IMR-90 (cell line): ENCODE measurements at regions not wholly inside any gene's neighbourhood (a gene's known extent, or its start where the extent isn't known, plus 50 kb on each side); places are given as distances from the start of the nearest gene placed in this dataset.

ENCODE experiments used
- ATAC-seq: fragments of 200-7000 bp; cut with Tn5 transposase; 2 replicates; pipeline ENCODE4 v1.9.1; 2020; ENCODE audit warnings: low read depth, mild to moderate bottlenecking, moderate library complexity
- BruUV-seq: library from RNA; stranded (reverse); fragments of 400-500 nt; replicated peaks from 2 replicates; lab custom pipeline; 2021; lab: Mats Ljungman, UMichigan
- CTCF ChIA-PET: fragments of 300-600 bp; formaldehyde crosslinking; extraction: SDS; loops from one replicate; lab custom pipeline; 2021; ENCODE audit warnings: antibody characterized with exemption; lab: Yijun Ruan, JAX
- POLR2A ChIA-PET: fragments of 300-600 bp; sonication (Branson Sonifier 250); formaldehyde crosslinking; loops from one replicate; lab custom pipeline; 2022; ENCODE audit warnings: antibody characterized with exemption; ENCODE audit not compliant: unreplicated experiment; lab: Charles Lee
- DNase-seq: peaks from one replicate; pipeline ENCODE4 v3.0.0; 2013
- H2AFZ ChIP-seq: replicated peaks from 2 replicates; pipeline ENCODE3; 2013; ENCODE audit warnings: low read length, mild to moderate bottlenecking; ENCODE audit not compliant: poor library complexity
- H2AK5ac ChIP-seq: 2 replicates; pipeline ENCODE4 v1.6.1; 2013; ENCODE audit warnings: low read depth, low read length, inconsistent platforms
- H2AK9ac ChIP-seq: replicated peaks from 2 replicates; pipeline ENCODE3; 2013; ENCODE audit warnings: mild to moderate bottlenecking, low read depth, low read length, moderate library complexity; ENCODE audit not compliant: poor library complexity
- H2BK120ac ChIP-seq: 2 replicates; pipeline ENCODE4 v1.6.1; 2013; ENCODE audit warnings: low read depth, low read length, inconsistent platforms
- H2BK15ac ChIP-seq: 3 replicates; pipeline ENCODE4 v1.6.1; 2013; ENCODE audit warnings: low read depth, low read length, inconsistent platforms
- H2BK20ac ChIP-seq: 2 replicates; pipeline ENCODE4 v1.6.1; 2013; ENCODE audit warnings: low read depth, mild to moderate bottlenecking, inconsistent platforms, low read length, moderate library complexity
- H2BK5ac ChIP-seq: 2 replicates; pipeline ENCODE4 v1.6.1; 2013; ENCODE audit warnings: mild to moderate bottlenecking, low read depth, low read length, inconsistent platforms; ENCODE audit not compliant: poor library complexity, severe bottlenecking
- H3K14ac ChIP-seq: replicated peaks from 2 replicates; pipeline ENCODE4 v1.6.1; 2013; ENCODE audit warnings: low read depth, low read length, inconsistent platforms
- H3K18ac ChIP-seq: 2 replicates; pipeline ENCODE4 v1.6.1; 2013; ENCODE audit warnings: low read depth, low read length, control low read depth
- H3K23ac ChIP-seq: 2 replicates; pipeline ENCODE4 v1.6.1; 2013; ENCODE audit warnings: low read depth, low read length, inconsistent platforms
- H3K27ac ChIP-seq: 2 replicates; pipeline ENCODE4 v1.5.1; 2013; ENCODE audit warnings: mild to moderate bottlenecking, control low read depth, low read length; ENCODE audit not compliant: insufficient read depth
- H3K27me3 ChIP-seq: 2 replicates; pipeline ENCODE4 v1.6.1; 2013; ENCODE audit warnings: low read length; ENCODE audit not compliant: control insufficient read depth, insufficient read depth
- H3K36me3 ChIP-seq: 2 replicates; pipeline ENCODE4 v1.6.1; 2013; ENCODE audit warnings: low read length, mixed read lengths; ENCODE audit not compliant: control insufficient read depth, insufficient read depth
- H3K4ac ChIP-seq: 2 replicates; pipeline ENCODE4 v1.6.1; 2013; ENCODE audit warnings: low read depth, low read length, inconsistent platforms
- H3K4me1 ChIP-seq: 2 replicates; pipeline ENCODE4 v1.6.1; 2013; ENCODE audit warnings: low read length, mixed read lengths; ENCODE audit not compliant: control insufficient read depth, insufficient read depth
- H3K4me2 ChIP-seq: 2 replicates; pipeline ENCODE4 v1.6.1; 2013; ENCODE audit warnings: low read depth, mild to moderate bottlenecking, control low read depth, low read length, moderate library complexity
- H3K4me3 ChIP-seq: 2 replicates; pipeline ENCODE4 v1.5.1; 2013; ENCODE audit warnings: low read depth, mild to moderate bottlenecking, control low read depth, low read length, moderate library complexity; ENCODE audit not compliant: insufficient read depth
- H3K56ac ChIP-seq: 2 replicates; pipeline ENCODE4 v1.6.1; 2013; ENCODE audit warnings: low read length, inconsistent platforms; ENCODE audit not compliant: insufficient read depth; ENCODE audit errors: extremely low read depth
- H3K79me1 ChIP-seq, 2 experiments: 2 replicates each; pipeline ENCODE4 v1.6.1; 2013; ENCODE audit warnings: low read length in 2 of 2, inconsistent platforms in 1 of 2, low read depth in 1 of 2
- H3K9ac ChIP-seq: 2 replicates; pipeline ENCODE4 v1.6.1; 2013; ENCODE audit warnings: low read depth, low read length, control low read depth
- H3K9me1 ChIP-seq: 2 replicates; pipeline ENCODE4 v1.6.1; 2013; ENCODE audit warnings: low read length, inconsistent platforms; ENCODE audit not compliant: insufficient read depth
- H3K9me3 ChIP-seq: 2 replicates; pipeline ENCODE4 v1.6.1; 2013; ENCODE audit warnings: low read length; ENCODE audit not compliant: control insufficient read depth, insufficient read depth
- H4K20me1 ChIP-seq: 2 replicates; pipeline ENCODE4 v1.6.1; 2013; ENCODE audit warnings: low read length, inconsistent platforms; ENCODE audit not compliant: insufficient read depth
- H4K5ac ChIP-seq: 2 replicates; pipeline ENCODE4 v1.6.1; 2013; ENCODE audit warnings: mild to moderate bottlenecking, low read depth, low read length, control low read depth
- H4K8ac ChIP-seq, 2 experiments: 2 replicates each; pipeline ENCODE4 v1.6.1; 2013; ENCODE audit warnings: low read depth in 2 of 2, low read length in 2 of 2, control low read depth in 1 of 2, inconsistent platforms in 1 of 2
- H4K91ac ChIP-seq: 2 replicates; pipeline ENCODE4 v1.6.1; 2013; ENCODE audit warnings: low read depth, low read length, inconsistent platforms; ENCODE audit not compliant: insufficient read depth
- ELK1 ChIP-seq: fragments of 150-350 bp; IDR thresholded peaks from 2 replicates; pipeline ENCODE4 v1.6.1; 2016; ENCODE audit warnings: low read depth, mild to moderate bottlenecking, low read length, moderate library complexity, borderline replicate concordance
- FOS ChIP-seq: fragments of 150-350 bp; IDR thresholded peaks from 2 replicates; pipeline ENCODE4 v1.6.1; 2016; ENCODE audit warnings: low read depth, low read length
- RAD21 ChIP-seq: IDR thresholded peaks from 2 replicates; pipeline ENCODE4 v1.6.1; 2012; ENCODE audit warnings: low read length, improper control_type of control experiment
- RFX5 ChIP-seq: IDR thresholded peaks from 2 replicates; pipeline ENCODE4 v1.8.0; 2012; ENCODE audit warnings: low read depth, mild to moderate bottlenecking, low read length, moderate library complexity
- SMC3 ChIP-seq: fragments of 150-350 bp; IDR thresholded peaks from 2 replicates; pipeline ENCODE4 v1.6.1; 2016; ENCODE audit warnings: low read depth, mild to moderate bottlenecking, antibody characterized with exemption, low read length, moderate library complexity
- WGBS, 2 experiments: methylation state at CpG; one replicate each; pipeline versions ENCODE4 v1.1.5 to v1.1.7; 2013; ENCODE audit warnings: missing lambda C conversion rate in 2 of 2; ENCODE audit not compliant: insufficient read length in 1 of 2; ENCODE audit errors: extremely low coverage in 2 of 2; 5-methylcytosine and 5-hydroxymethylcytosine counted together
- dilution Hi-C: fragments of 300-500 bp; cut with HindIII; formaldehyde crosslinking; loops from one replicate; pipeline ENCODE4 v1.14.3; 2018; ENCODE audit warnings: low sequenced_read_pairs; ENCODE audit not compliant: unreplicated experiment
- in situ Hi-C: fragments of 300-500 bp; cut with MboI; formaldehyde crosslinking; loops from 3 replicates; pipeline ENCODE4 v1.14.3; 2019; ENCODE audit warnings: low sequenced_read_pairs, inconsistent platforms, mixed read lengths
- intact Hi-C: fragments of 100-400 bp; cut with micrococcal nuclease; formaldehyde crosslinking; loops from 2 replicates; pipeline ENCODE4 v1.10.0; 2022

- Histone ChIP-seq H3K14ac (no peak overlapping the region), H3K23ac (no peak overlapping the region), H4K5ac (no peak overlapping the region), H3K79me1 (no peaks in the 10 kb centered on the region), H2BK15ac (no peak overlapping the region), H2AFZ (no peak overlapping the region), H2AK9ac (no peak overlapping the region), H2BK20ac (no peak overlapping the region), H3K9me1 (no peaks in the 10 kb centered on the region), H4K91ac (no peak overlapping the region), H3K56ac (no peak overlapping the region), H3K4me1 (no peaks in the 10 kb centered on the region), H3K36me3 (no peaks in the 10 kb centered on the region), H3K27me3 (no peaks in the 10 kb centered on the region), H3K9me3 (peaks cover 14% of the 10 kb centered on the region; the same call in 1 of the 2 replicates), H3K4me3 (no peak overlapping the region), H3K9ac (no peak overlapping the region), H2AK5ac (no peak overlapping the region), H2BK5ac (no peak overlapping the region), H3K27ac (no peak overlapping the region), H4K8ac (no peak overlapping the region), H3K4ac (no peak overlapping the region), H4K20me1 (no peaks in the 10 kb centered on the region), H2BK120ac (no peak overlapping the region), H3K18ac (no peak overlapping the region), H3K4me2 (no peak overlapping the region)
- CTCF ChIA-PET, result no interaction called here
- TF ChIP-seq RAD21 (no peak), FOS (no peak), ELK1 (no peak), RFX5 (no peak), SMC3 (no peak)
- no peak for ATAC-seq
- BruUV-seq, result no TSS peak
- dilution Hi-C loops, result no loop called here
- in situ Hi-C loops, result no loop called here
- POLR2A ChIA-PET, result no interaction called here
- intact Hi-C loops, result no loop called here
- no peak for DNase-seq
- 38% methylated on average over 3 of the region's 6 CpGs; no CpG with 5 or more reads in 1 of the 2 experiments for WGBS, 2 experiments
Observed at GRCh38 chr5:5979761-5980537, 398.4 kb downstream of the MED10 start.
